ENCODE measurements at regions not wholly inside any gene's neighbourhood (a gene's known extent, or its start where the extent isn't known, plus 50 kb on each side); places are given as distances from the start of the nearest gene placed in this dataset.
"Not testable (repeated sequence)": the region's sequence is repeated elsewhere in the genome, so short reads cannot be mapped to it uniquely, and the experiment has no call there.

GRCh38 chr5:174937201-174938123 lies 213.1 kb downstream of the MSX2 start:
- no peak overlapping the region for H3K27ac ChIP-seq
- no peak for DNase-seq
- peaks cover 0 to 2% (median under 1%) of the 10 kb centered on the region in 4 donors for H3K9me3 ChIP-seq
- no peaks in the 10 kb centered on the region for H3K36me3 ChIP-seq
- H3K4me3 ChIP-seq = no peak overlapping the region
- H3K27me3 ChIP-seq = no peaks in the 10 kb centered on the region
- no peak for TF ChIP-seq POLR2AphosphoS5 (IDR thresholded peaks at IDR 0.05)
- no peak for TF ChIP-seq EP300 (IDR thresholded peaks at IDR 0.05)
- TF ChIP-seq POLR2A (IDR thresholded peaks at IDR 0.05) = no peak
- TF ChIP-seq CTCF (IDR thresholded peaks at IDR 0.05) = no peak
- H3K4me1 ChIP-seq = no peaks in the 10 kb centered on the region
- WGBS, 2 donors = 79 to 85% methylated on average over 6 of the region's 6 CpGs
- intact Hi-C loops (cut with DNase I) = loop anchor here (2.0 to 5.0 kb wide), 3 partner anchors 27 to 519 kb away; no protein-coding TSS in a partner anchor

GRCh38 chr5:174935854-174936474 lies 211.6 kb downstream of the MSX2 start:
- TF ChIP-seq POLR2AphosphoS5 (IDR thresholded peaks at IDR 0.05) = no peak
- TF ChIP-seq POLR2A (IDR thresholded peaks at IDR 0.05) = no peak
- TF ChIP-seq EP300 (IDR thresholded peaks at IDR 0.05) = no peak
- peak; percentile 49 to 84 (median 62) for TF ChIP-seq CTCF (IDR thresholded peaks at IDR 0.05)
- H3K36me3 ChIP-seq = no peaks in the 10 kb centered on the region
- H3K27me3 ChIP-seq = no peaks in the 10 kb centered on the region
- no peak overlapping the region for H3K27ac ChIP-seq
- no peak overlapping the region for H3K4me3 ChIP-seq
- WGBS, 2 donors = 15 to 23% methylated on average over 9 of the region's 9 CpGs
- H3K9me3 ChIP-seq = peaks cover 0 to 2% (median under 1%) of the 10 kb centered on the region in 4 donors
- no peaks in the 10 kb centered on the region for H3K4me1 ChIP-seq
- DNase-seq = peak; percentile 72
- intact Hi-C loops (cut with DNase I) = loop anchor here (2.0 to 5.0 kb wide), 3 partner anchors 25 to 517 kb away; no protein-coding TSS in a partner anchor

GRCh38 chr5:174931033-174931432 lies 206.7 kb downstream of the MSX2 start:
- H3K9me3 ChIP-seq; H3K4me3 ChIP-seq; H3K4me1 ChIP-seq; H3K27me3 ChIP-seq; intact Hi-C loops (cut with DNase I); H3K27ac ChIP-seq; DNase-seq; H3K36me3 ChIP-seq: not testable (repeated sequence)
- WGBS, 2 donors = 95 to 96% methylated on average over 4 of the region's 4 CpGs

GRCh38 chr5:174925586-174925985 lies 201.2 kb downstream of the MSX2 start:
- Histone ChIP-seq H3K36me3 (no peaks in the 10 kb centered on the region), H3K9me3 (no peaks in the 10 kb centered on the region), H3K27me3 (no peaks in the 10 kb centered on the region), H3K4me1 (no peaks in the 10 kb centered on the region), H3K4me3 (no peak overlapping the region), H3K27ac (no peak overlapping the region)
- intact Hi-C loops (cut with DNase I) = no loop called here
- no peak for DNase-seq
- no peak for TF ChIP-seq POLR2AphosphoS5 (IDR thresholded peaks at IDR 0.05)
- TF ChIP-seq POLR2A (IDR thresholded peaks at IDR 0.05) = no peak
- TF ChIP-seq EP300 (IDR thresholded peaks at IDR 0.05) = no peak
- TF ChIP-seq CTCF (IDR thresholded peaks at IDR 0.05) = no peak
- WGBS, 2 donors = 88 to 93% methylated on average over 1 of the region's 1 CpG

GRCh38 chr5:174922955-174923354 lies 198.6 kb downstream of the MSX2 start:
- Histone ChIP-seq H3K36me3 (no peaks in the 10 kb centered on the region), H3K4me1 (no peaks in the 10 kb centered on the region), H3K27me3 (no peaks in the 10 kb centered on the region), H3K4me3 (no peak overlapping the region), H3K27ac (no peak overlapping the region), H3K9me3 (no peaks in the 10 kb centered on the region)
- no peak for TF ChIP-seq EP300 (IDR thresholded peaks at IDR 0.05)
- no peak for TF ChIP-seq POLR2A (IDR thresholded peaks at IDR 0.05)
- TF ChIP-seq POLR2AphosphoS5 (IDR thresholded peaks at IDR 0.05) = no peak
- TF ChIP-seq CTCF (IDR thresholded peaks at IDR 0.05) = no peak
- 93% methylated on average over 20 of the region's 20 CpGs for WGBS, 2 donors
- DNase-seq = no peak
- intact Hi-C loops (cut with DNase I) = no loop called here

Measured in sigmoid colon (tissue), 6 donors.